ENCODE measurements at regions not wholly inside any gene's neighbourhood (a gene's known extent, or its start where the extent isn't known, plus 50 kb on each side); places are given as distances from the start of the nearest gene placed in this dataset.

DNA sequence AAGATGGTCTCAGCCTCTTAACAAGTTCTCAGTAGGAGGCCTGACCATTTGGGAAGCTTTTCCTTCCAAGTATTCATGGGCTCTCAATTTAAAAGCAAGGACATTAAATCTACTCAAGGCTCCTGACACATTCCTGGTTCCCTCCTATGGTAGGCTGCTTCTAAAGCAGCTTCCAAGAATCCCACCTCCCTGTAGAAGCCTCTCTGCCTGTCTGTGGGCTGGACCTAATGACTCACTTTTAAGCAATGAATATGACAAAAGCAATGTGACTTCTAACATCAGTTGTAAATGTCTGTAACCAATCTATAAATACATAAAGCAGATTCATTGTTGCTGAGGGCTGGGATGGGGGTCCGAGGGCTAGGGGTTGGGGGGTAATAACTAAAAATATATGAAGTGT is 99.5 kb upstream of the FAM9B start:
- TF ChIP-seq, protein P1, sequence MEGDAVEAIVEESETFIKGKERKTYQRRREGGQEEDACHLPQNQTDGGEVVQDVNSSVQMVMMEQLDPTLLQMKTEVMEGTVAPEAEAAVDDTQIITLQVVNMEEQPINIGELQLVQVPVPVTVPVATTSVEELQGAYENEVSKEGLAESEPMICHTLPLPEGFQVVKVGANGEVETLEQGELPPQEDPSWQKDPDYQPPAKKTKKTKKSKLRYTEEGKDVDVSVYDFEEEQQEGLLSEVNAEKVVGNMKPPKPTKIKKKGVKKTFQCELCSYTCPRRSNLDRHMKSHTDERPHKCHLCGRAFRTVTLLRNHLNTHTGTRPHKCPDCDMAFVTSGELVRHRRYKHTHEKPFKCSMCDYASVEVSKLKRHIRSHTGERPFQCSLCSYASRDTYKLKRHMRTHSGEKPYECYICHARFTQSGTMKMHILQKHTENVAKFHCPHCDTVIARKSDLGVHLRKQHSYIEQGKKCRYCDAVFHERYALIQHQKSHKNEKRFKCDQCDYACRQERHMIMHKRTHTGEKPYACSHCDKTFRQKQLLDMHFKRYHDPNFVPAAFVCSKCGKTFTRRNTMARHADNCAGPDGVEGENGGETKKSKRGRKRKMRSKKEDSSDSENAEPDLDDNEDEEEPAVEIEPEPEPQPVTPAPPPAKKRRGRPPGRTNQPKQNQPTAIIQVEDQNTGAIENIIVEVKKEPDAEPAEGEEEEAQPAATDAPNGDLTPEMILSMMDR (conservative IDR thresholded peaks at IDR 0.05; ENCODE audit: low read depth, low read length) = no peak
- DNase-seq (ENCODE audit: low read depth) = peak; percentile 52

DNA sequence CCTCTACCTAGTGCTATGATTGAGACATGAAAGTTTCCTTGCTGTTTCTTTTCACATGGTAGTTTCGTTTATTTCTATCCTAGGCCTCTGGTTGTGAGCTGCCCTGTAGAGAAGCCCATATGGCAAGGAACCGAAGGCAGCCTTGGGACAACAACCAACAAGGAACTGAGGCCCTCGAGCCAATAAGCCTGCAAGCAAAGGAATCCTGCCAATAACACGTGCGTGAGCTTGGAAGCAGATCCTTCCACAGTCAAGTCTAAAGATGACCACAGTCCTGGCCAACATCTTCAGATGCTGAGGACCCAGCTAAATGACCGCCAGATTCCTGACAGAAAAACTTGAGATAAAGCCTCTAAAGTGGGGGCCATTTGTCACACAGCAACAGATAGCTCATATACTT is 100.4 kb upstream of the FAM9B start:
- TF ChIP-seq, protein P1 (conservative IDR thresholded peaks at IDR 0.05; ENCODE audit: low read depth, low read length) = no peak
- H3K4me3 ChIP-seq (ENCODE audit: low read depth, low read length) = no peak overlapping the region
- DNase-seq (ENCODE audit: low read depth) = no peak

More for the DNA sequence above, 99.5 kb upstream of the FAM9B start:
- H3K4me3 ChIP-seq (ENCODE audit: low read depth, low read length) = no peak overlapping the region

DNA sequence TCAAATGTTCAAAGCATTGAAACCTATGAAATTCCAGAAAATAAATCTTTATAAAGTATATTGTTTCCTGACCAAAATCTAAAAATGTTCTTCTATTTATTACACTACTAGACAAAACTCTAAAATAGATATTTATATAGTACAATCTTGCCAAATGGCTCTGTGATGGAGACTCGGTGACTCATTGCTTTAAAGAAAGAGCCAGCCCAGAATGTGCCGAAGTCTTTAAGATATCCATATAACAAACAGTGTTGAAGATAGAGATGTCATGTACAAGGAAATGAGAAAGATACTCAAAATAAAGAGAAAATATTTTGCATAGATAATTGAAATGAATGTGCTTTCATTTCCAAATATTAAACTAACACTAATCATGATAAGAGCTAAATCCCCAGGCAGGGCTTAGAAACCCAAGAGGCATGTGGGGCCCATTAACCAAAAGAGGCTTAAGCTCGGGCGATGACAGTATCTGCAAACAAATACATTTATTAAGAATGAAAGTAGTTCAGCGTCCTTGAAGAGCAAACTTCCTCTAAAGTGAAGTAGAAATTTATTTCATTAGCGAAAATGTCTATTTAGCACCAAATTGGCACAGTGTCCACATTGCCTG is 102.1 kb upstream of the FAM9B start:
- DNase-seq (ENCODE audit: low read depth) = peak; percentile 44
- no peak overlapping the region for H3K4me3 ChIP-seq (ENCODE audit: low read depth, low read length)
- TF ChIP-seq, protein P1 (conservative IDR thresholded peaks at IDR 0.05; ENCODE audit: low read depth, low read length) = no peak

DNA sequence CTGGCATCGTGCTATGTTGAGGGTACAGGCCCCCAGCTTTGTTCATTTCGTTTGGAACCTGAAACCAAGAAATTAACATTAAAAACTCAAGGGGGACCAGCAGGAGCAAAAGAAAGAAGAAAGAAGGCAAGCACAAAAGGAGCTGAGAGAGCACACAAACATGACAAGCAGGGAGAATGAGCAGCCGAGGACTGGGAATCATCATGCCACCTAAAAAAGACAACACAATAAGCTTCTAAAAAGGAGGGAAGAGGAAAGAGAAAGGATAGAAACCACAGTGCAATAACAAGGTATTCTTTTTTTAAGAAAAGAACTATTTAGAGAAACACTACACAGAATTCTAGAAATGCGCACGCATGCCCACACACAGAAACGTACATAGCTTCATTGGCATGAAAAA is 103.2 kb upstream of the FAM9B start:
- TF ChIP-seq, protein P1 (conservative IDR thresholded peaks at IDR 0.05; ENCODE audit: low read depth, low read length) = no peak

DNA sequence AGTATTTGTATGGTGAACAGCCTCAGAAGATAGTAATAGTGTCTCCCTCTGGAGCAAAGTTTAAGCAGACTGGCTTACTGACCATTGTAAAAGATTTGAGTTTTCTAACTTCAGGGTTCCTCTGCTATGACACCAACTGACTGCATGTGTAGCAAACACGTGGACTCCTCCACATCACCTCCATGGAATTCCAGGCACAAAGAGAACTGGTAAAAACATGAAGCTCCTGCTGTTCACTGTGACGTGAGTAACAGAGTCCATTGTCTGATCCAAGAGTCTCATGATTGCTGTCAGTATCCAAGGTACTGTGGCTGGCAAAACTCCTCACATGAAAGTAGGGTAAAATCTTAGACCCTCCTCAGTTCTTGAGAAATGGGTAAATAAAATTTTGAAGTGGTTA is 107.6 kb upstream of the FAM9B start:
- TF ChIP-seq, protein P1 (conservative IDR thresholded peaks at IDR 0.05; ENCODE audit: low read depth, low read length) = no peak
- H3K4me3 ChIP-seq (ENCODE audit: low read depth, low read length) = no peak overlapping the region
- peak; percentile 88 for DNase-seq (ENCODE audit: low read depth)

More for the DNA sequence above, 103.2 kb upstream of the FAM9B start:
- DNase-seq (ENCODE audit: low read depth) = no peak
- no peak overlapping the region for H3K4me3 ChIP-seq (ENCODE audit: low read depth, low read length)

DNA sequence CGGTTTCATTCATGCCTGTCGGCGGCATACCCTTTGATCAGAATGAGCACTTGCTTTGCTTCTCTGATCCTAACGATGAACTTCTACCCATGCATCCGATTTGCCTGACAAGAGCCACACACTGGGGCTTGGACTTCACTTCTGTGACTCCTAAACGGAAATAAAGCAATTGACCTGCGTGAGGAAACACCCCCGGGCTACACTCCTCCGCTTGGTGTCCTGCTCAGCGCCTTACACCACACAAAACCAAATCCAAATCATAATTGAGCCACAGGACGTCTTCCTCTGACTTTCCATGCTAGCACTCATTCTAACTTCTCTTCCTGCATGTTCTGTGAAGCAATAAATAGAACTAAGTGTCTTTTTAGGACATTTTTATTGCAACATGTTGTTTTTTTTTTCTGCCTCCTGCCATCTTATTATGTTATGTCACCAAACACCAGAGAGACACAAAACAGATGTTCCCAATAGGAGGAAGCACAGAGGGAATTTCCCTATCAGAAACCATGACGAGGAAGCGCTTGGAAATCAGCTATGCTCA is 110.8 kb upstream of the FAM9B start:
- TF ChIP-seq, protein P1 (conservative IDR thresholded peaks at IDR 0.05; ENCODE audit: low read depth, low read length) = no peak
- H3K4me3 ChIP-seq (ENCODE audit: low read depth, low read length) = no peak overlapping the region
- peak; percentile 40 for DNase-seq (ENCODE audit: low read depth)

DNA sequence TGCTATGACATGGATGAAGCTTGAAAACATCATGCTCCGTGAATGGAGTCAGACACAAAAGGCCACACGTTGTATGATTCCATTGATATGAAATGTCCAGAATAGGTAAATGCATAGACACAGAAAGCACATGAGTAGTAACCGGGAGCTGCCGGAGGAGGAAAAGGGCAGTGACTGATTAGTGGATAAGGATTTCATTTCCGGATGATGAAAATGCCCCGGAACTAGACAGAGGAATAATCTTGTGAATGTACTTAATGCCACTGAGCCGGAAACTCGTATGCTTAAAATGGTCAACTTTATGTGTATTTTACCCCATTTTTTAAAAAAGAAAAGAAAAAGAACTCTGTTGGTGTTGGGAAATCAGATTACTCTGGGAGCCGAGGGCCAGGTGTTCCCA is 112.7 kb upstream of the FAM9B start:
- DNase-seq (ENCODE audit: low read depth) = no peak
- TF ChIP-seq, protein P1 (conservative IDR thresholded peaks at IDR 0.05; ENCODE audit: low read depth, low read length) = no peak
- H3K4me3 ChIP-seq (ENCODE audit: low read depth, low read length) = no peak overlapping the region

All from choroid plexus epithelial cell (primary cell).